Superior temporal gyrus (tissue), 1 donor: ENCODE measurements at regions not wholly inside any gene's neighbourhood (a gene's known extent, or its start where the extent isn't known, plus 50 kb on each side); places are given as distances from the start of the nearest gene placed in this dataset.
"Not testable (repeated sequence)": the region's sequence is repeated elsewhere in the genome, so short reads cannot be mapped to it uniquely, and the experiment has no call there.

Experiments used
- DNase-seq: peaks from one replicate; pipeline ENCODE4 v3.0.0-alpha.2; 2016; ENCODE audit errors: extremely low spot score

DNA sequence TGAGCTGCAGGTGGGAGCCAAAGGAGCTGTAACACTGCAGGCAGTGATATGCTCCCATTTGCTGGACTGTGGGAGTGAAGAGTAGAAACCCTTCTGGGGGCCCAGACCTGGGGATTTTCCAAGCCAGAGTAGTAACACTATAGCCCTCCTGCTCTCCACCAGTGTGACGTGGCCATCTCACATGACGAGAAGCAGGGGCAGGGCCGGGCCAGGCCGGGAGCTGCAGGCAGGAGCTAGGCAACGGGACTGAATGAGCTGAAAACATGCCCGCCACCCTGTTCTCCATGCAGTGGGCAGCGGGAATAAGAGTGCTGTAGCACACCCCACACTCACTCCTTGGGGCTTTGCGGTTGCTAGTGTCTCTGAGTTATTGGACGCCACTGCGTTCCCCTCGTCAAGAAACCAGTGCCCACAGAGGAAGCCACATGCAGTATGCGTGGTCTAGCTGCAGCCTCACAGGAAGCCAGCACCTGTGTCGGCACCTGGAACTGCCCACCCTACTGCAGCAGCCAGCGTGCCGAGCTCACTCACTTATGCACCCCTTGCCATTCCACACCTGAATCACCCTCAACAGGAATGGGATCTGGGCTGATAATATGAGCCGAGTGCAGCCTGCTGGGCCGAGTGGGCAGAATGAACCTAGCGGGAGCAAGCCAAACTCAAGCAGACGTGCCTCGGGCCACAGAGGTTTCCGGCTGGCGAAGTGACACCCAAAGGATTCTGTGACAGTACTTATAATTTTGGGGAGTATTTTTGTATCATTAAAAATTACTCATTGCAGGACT lies 1389.6 kb downstream of the KCNT2 start:
- DNase-seq: no peak

DNA sequence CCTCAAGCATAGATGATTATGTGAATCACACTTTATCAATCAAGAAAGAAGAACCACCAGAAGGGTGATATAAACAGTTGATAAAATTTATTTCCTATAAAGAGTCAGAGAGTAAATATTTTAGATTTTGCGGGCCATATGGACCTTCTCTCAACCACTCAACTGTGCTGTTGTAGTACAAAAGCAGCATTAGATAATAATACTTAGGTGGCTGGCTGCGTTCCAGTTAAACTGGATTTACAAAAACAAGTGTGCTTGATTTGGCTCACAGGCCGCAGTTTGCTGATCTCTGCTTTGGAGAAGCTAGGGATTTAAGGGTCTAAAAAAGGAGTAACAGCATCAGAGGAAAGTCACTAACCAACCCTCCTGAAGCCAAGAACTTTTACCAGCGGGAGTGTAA lies 1406.0 kb downstream of the KCNT2 start:
- DNase-seq: no peak

DNA sequence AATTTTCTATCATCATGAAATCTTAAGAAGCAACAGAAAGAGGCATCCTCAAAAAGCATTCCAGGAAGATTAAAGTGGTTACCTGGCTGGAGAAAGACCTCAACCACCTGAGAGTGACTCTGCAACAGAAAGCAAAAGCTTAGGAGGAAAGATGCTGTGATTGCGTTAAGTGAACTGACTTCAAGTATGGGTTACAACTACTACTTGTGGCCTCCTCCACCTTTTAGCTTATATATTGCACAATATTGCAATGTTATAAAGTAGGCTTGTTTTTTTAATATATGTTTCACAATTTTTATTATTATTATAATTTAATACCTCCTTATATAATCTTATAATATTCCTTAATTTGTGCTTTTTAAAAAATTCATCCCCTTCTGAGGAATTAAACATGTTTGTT lies 1407.5 kb downstream of the KCNT2 start:
- no peak for DNase-seq

DNA sequence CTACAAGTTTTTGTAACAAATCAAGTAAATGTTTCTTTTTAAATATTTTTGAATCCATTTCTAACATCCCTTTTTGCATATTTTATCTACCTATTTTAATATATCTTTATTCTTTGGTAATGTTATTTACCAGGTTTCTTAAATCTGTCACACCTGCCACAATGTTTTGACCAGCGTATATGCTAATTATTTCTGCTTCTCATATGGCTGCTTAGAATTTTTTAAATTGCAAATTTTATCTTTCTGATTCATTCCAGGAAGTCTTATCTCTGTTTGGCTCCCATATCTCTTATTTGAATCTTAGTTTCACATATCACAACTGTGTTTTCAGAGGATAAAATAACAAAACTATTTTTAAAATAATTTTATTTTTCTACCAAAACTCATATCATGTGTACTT lies 1411.1 kb downstream of the KCNT2 start:
- DNase-seq: no peak

DNA sequence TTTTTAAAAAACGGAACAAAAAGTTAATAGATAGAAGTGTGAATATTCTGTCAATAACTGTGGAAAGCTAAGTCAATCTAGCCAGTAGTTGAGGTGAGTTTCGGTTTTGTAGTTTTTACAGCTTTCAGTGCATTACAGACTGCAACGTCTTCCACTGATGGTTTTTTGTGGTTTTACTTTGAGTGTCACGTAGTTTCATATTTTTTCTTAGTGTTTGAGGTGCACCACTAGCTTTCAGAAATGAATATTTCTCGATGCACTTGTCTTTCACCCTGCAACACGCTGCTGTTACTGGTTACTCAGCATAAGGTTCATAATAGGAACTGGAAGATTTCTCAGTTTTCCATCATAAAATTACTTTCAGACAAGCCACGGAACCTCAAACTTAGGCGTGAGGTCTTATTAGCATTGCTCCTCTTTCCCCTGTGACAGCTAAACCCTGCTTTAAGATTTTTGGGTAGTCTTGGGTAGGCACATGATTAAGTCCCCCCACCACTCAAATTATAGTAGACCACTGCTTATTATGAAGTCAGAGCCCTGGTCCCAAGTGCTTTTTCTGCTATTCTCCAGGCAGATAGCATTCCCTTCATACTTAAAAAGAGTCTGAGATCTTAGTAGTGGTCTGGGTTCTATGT lies 1412.7 kb downstream of the KCNT2 start:
- DNase-seq: no peak

DNA sequence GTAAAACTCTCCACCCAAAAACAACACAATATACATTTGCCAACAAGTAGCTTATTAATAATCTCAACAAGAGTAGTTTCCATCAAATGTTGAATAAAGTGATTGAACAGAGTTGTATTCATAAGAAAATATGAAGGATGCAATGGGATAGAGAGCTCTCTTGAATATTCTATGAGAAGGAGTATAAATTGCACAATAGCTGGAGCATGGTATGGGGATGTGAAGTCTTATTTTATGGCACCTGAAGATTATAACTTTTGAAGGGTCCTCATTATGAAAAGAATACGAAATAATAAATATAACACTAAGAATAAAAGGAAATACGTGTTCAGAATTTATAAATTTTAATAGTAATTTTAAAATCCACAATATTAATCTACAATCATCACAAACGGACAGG lies 1415.1 kb downstream of the KCNT2 start:
- DNase-seq: no peak

DNA sequence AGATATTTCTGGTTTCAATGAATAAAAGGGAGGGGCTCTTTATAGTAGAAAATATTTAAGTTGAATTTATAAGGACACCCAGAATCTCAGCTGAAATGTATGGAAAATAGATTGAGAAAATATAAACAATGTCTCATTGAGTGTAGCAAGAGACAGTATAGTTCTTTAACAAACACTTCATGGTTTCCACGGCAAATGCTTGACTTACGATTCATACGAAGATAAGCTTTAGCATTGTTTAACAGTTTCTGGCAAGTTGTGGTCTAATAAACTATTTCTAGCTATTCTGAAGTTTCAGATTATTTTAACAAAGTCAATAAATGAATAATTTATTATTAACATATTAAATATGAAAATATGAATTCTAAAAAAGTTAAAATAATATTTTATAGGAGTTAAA lies 1419.4 kb downstream of the KCNT2 start:
- DNase-seq: no peak

DNA sequence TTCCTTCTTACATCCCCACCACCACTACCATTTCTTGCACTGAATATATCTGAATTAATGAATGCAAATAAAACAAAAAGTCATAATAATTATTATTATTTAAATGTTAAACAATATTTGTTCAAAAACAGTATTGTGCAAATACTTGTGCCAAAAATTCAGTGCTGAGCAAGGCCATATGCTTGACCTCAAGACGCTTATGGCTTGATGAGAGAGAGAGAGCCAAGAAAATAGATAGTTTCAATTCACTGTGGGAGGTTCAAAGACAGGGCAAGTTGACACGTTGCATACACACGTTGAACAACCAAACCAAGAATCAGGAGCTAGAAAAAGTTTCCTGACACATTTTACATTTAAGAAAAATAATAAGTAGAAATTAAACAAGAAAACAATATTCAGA lies 1421.7 kb downstream of the KCNT2 start:
- DNase-seq: no peak

DNA sequence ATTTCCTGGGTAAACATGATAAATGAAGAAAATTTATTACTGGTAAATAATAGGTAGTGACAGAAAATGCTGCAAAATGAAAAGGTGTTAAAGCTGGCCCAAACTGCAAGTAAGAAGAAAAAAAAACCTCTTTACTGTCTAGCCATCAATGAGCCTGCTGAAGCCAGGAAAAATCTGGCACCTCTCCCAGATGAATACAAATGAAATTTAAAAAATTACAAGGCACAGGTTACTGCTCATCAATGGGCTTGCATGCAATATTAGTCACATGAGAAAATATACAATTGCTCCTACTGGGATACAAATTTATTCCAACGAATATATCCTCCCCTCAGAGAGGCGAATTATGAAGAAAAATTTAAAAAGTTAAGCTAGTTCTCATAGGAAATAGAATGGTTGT lies 1422.5 kb downstream of the KCNT2 start:
- DNase-seq: no peak

DNA sequence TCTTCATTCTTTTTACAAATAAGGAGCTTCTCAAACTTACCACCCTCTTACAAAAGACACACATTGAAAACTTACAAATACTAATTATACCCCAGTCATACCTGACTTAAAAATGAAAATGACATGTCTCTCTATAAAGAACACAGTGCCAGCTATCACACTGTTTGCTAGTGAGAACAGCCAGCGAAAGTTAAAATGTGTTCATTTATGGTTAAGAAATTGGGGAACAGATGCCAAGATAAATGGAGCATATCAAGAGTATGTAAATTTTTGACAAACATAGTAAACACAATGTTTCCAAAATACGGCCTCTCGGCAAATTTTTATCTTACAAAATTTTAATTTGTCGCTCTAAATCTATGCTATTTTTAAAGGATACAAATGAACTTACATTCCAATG lies 1422.9 kb downstream of the KCNT2 start:
- DNase-seq: no peak

DNA sequence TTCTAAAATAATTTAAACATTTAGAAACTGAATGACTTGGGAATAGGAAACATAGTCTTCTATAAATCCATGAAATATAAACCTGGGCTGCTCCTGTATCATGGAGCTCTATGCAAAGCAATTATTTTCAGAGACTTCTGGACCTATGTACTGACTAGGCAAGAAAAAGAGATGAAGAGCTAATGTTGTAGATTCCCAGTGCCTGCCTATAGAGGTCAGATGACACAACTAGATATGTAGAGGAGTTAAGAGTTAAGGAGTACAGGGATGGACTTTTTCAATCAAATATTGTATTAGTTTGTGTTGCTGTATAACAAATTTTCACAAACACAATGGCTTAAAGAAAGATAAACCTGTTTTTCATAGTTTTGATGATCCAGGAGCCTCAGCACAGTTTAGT lies 1434.5 kb downstream of the KCNT2 start:
- DNase-seq: no peak

DNA sequence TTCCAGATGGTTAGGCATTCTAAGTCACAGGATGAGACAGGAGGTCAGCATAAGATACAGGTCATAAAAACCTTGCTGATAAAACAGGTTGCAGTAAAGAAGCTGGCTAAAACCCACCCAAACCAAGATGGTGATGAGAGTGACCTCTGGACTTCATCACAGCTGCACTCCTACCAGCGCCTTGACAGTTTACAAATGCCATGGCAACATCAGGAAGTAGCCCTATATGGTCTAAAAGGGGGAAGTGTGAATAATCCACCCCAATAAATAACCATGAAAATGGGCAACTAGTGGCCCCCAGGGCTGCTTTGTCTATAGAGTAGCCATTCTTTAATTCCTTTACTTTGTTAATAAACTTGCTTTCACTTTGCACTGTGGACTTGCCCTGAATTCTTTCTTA lies 1448.4 kb downstream of the KCNT2 start:
- DNase-seq: not testable (repeated sequence)

DNA sequence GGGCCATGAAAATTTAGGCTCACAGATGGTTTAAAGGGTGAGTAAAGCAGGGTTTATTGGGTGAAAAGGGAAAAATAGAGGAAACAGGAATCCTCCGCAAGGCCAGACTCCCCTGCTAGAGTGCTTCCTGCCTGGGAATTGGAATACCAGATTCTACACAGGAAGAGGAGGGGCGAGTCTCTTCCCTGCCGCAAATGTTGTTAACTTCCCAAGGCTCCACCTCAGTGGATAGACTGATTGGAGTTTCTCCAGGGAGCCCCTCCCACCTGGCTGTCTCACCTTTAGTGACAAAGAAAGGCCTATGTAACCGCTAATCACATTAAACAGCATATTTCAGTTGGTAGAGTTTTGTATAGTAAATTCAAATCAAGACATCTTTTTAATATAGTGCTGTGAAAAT lies 1450.1 kb downstream of the KCNT2 start:
- DNase-seq: no peak

DNA sequence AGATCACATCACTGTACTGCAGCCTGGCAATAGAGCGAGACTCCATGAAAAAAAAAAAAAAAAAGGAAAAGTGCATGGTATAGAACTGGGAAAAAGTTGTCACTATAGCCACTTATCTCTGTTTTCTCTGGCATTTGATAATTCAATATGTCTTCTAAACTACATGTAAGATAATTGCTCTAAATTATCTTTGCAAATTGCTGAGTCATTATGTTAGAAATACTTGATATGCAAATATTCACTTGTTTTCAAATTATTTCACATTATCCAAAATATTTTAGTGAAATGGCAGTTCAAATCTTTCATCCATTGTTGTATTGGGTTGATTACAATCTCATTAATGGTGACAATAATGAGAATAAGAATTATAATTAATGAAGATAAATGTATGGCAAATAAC lies 1455.1 kb downstream of the KCNT2 start:
- no peak for DNase-seq

DNA sequence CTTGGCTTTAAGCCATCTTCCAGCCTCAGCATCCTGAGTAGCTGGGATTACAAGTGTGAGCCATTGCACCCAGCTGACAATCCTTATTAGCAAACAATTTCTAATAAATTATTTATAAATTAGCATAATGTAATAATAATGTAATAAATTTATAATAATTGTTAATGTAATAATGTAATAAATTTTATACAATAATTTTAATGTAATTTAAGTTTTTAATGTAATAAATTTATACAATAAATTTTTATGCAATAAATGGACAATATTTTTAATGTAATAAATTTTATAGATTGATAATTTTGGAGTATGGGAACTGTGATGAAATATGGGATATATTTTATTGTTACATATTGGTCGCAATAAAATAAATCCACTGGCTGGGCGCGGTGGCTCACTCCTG lies 1457.5 kb downstream of the KCNT2 start:
- DNase-seq: no peak

DNA sequence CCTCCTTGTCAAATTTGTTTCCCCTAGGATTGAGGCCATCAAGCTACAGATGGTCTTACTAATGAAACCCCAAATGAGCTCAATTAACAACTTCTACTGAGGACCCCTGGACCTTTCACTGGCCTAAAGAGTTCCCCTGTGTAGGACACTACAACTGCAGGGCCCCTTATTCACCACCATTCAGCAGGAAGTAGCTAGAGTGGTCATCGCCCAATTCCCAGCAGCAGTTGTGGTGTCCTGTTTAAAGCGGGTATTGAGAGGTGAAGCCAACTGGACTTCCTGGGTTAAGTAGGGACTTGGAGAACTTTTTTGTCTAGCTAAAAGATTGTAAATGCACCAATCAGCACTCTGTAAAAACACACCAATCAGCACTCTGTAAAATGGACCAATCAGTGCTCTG lies 1466.9 kb downstream of the KCNT2 start:
- DNase-seq: no peak

DNA sequence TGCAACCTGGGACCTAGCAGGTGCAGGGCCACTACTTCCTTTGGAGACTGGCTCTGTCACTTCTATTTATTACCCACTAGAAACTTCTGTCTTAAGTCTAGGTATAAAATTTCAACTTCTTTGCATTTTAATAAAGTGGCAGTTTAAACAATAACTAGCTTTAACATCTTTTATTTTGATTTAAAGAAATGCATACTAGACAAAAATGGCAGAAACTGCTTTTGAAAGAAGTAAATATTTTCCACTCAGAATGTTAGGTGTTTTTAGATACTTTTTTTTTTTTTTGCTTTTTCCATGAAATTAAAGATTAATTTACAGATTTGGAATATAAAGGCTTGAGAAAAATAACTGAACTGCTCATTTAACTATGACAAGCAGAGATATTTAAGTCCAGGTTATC lies 1477.6 kb downstream of the KCNT2 start:
- no peak for DNase-seq

DNA sequence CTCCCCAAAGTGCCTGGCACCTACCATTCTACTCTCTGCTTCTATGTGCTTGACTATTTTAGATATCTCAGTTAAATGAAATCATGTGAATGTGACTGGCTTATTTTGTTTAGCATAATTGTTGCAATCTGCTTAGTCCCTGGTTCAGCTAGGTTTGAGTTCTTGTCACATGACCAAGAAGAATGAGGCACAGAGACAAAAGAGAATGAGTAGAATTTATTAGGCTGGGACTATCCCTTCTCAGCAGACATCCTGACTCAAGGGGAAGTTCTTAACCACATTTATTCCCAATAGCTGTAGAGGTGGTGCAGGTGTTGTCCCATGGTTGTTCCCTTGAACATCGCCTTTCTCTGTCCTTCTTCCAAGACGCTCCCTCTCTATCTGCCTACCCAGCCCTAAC lies 1485.7 kb downstream of the KCNT2 start:
- no peak for DNase-seq

DNA sequence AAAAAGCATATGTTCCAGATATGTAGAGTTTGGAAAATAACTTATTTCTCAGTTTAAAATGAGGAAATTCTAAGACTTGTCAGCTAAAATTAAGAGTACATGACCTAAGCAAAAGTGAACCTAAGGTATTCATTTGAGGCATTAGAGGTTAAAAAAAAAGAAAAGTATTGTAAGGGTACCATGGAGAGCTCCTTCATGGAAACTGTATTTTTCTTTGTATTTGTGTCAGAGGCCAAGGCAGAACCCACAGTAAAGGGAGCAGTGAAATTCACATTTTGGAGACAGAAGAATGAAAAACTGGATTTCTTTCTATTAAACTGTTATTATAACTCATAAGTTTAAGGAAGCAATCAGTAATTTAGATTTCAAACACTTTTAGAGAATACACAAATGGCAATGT lies 1494.8 kb downstream of the KCNT2 start:
- DNase-seq: no peak

DNA sequence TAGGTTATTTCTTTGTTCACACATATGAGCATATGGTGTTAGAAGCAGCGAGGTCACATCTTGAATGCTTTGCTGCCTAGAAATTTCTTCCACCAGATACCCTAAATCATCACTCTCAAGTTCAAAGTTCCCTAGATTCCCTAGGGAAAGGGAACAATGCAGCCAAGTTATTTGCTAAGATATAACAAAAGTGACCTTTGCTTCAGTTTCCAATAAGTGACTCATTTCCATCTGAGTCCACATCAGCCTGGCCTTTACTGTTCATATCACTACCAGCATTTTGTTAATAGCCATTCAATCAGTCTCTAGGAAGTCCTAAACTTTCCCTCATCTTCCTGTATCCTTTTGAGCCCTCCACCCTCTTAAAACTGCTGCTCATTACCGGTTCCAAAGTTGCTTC lies 1502.5 kb downstream of the KCNT2 start:
- no peak for DNase-seq

DNA sequence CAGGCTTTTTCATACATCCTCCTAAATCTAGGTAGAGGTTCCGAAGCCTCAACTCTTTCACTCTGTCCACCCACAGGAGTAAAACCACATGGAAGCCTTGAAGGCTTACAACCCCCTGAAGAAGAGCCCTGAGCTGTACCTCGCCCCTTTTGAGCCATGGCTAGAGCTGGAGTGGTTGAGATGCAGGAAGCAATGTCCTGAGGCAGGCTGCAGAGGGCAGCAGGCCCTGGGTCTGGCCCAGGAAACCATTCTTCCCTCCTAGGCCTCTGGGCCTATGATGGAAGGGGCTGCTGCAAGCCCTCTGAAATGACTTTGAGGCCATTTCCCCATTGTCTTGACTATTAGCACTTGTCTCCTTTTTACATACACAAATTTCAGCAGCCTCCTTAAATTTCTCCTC lies 1503.0 kb downstream of the KCNT2 start:
- DNase-seq: no peak

DNA sequence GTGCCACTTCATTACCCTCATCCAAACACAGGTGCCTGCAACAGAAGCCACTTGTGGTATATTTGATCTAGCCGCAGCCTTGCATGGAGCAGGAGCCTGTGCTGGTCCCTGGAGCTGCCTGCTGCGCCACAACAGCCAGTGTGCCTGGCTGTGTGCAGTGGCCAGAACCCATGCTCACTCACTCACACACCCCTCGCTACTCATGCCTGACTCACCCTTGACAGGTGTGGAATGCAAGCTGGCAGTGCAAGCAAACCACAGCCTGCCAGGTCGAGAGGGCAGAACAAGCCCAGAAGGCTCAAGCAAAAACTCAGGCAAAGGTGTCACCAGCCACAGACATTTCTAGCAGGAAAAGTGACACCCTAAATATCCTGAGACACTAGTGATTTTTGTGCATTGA lies 1510.9 kb downstream of the KCNT2 start:
- DNase-seq: no peak

DNA sequence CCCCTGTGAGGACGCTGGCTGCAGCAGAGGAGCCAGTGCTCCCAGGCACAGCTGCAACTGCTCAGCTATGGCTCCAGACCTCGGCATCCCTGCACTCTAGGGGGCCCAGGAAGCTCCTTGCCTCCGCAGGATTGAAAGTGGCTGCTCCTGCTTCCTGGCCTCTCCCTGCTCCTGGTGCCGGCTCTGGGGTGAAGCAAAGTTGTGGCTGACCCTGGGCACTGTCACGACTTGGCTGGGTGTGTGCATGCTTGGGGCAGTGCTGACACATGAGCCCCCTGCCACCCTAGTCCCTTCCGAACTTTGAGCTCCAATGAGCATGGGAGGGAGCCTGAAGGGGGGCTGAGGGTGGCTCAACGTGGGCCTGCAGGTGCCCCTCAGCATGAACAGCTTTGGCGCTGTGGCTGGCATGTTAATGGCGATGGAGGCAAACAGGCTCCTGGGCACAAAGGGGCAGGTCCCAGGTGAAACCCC lies 1512.2 kb downstream of the KCNT2 start:
- no peak for DNase-seq

DNA sequence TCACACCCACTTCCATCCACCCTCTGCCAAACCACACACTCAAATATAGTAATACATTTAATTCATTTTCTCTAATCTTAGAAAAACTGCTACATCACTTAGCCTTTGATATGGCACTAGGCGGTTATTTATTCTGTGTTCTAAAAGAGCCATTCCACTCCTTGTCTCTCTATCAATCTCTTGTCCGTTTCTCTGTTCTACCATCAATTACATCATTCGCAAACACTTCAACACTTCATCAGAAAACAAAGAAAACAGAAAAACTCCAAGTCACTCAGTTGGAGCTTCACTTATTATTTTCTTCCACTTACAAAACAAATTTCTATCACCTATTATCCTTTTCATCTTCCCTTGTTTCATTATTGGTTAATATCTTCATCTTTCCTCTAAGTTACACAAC lies 1523.0 kb downstream of the KCNT2 start:
- no peak for DNase-seq
